NCI-H1694 treated with DMSO at 0.1 percent for 48 hours (cell line): ENCODE measurements at regions not wholly inside any gene's neighbourhood (a gene's known extent, or its start where the extent isn't known, plus 50 kb on each side); places are given as distances from the start of the nearest gene placed in this dataset.

Experiments used
- DNase-seq: peaks from one replicate; lab custom pipeline; 2025; lab: John Stamatoyannopoulos, UW

GRCh38 chr3:31142543-31142942, 248.1 kb upstream of the GADL1 start:
- DNase-seq, result no peak

DNA sequence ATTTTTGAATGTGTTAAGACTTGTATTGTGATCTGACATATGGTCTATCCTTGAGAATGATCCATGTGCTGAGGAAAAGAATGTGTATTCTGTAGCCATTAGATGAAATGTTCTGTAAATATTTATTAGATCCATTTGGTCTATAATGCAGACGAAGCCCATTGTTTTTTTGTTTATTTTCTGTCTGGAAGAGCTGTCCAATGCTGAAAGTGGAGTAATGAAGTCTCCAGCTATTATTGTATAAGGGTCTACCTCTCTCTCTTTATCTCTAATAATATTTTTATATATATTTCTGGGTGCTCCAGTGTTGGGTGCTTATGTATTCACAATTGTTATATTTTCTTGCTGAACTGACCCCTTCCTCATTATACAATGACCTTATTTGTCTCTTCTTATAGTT, 250.6 kb upstream of the GADL1 start:
- DNase-seq, result no peak

DNA sequence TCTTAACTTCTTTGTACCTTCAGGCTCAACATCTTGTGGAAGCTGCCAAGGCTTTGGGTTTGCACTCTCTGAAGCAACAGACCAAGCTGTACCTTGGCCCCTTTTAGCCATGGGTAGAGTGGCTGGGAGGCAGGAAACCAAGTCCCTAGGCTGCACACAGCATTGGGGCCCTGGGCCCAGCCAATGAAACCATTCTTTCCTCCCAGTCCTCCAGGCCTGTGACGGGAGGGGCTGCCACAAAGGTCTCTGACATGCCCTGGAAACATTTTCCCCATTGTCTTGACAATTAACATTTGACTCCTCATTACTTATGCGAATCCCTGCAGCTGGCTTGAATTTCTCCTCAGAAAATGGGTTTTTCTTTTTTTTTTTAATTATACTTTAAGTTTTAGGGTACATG, 253.1 kb upstream of the GADL1 start:
- no peak for DNase-seq

DNA sequence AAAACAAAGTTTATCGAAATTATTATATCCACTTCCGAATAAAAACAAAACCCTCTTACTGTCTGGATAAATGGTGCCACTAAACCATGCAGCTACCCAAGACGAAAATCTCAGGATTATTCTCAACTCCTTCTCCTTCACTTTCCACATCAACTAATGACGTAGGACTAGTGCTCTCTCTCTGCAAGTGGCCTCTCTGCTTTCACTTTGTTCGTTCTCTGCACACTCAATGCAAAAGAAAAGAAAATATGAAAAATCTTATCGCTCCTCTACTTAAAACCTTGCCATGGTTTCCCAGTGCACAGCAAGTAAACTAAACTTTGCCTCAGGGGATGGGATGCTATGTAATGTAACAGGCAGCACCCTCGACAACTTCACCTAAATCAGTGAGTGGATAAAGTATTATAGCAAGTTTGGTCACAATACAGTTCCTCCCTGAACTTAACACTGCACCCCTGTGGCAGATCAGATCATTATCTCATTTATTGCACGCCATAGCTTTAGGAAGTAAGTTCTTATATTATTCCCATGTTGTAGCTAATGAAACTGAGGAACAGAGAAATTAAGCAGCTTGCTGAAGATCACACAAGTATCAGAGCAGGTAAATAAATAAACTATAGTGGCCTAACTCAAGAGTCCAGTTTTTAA, 262.7 kb upstream of the GADL1 start:
- no peak for DNase-seq

GRCh38 chr3:31157893-31158620, 263.6 kb upstream of the GADL1 start:
- no peak for DNase-seq

DNA sequence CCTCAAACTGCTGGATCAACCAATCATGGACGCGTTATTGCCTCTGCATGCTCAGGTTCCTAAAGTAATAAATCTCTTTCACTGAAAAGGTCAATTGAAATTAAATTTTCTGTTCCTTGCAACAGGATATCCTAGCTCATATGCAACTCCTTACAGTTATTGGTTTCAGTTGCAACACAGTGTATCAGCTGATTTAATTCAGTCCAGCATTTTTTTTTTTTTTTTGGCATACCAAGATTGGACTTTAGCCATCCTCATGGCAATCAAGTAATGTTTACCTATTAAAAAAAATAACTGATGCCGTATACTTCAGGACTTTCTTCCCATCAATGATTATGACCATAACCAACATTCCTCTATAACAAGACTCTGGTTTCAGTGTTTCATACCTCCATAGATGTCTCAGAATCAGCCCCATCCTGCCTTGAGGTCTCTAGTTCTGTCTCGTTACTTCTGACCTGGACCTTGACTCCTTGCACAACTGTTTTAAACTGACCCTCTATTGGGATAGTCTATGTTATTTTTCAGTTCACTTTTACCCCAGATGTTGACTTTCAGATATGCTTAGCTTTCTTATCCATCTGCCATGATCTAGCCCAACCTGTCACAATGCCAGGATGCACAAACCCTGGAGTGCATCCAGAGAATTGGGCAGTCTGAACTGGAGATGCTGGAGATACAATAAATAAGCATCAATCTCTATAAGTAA, 265.0 kb upstream of the GADL1 start:
- DNase-seq, result no peak

GRCh38 chr3:31161889-31162288, 267.4 kb upstream of the GADL1 start:
- no peak for DNase-seq

DNA sequence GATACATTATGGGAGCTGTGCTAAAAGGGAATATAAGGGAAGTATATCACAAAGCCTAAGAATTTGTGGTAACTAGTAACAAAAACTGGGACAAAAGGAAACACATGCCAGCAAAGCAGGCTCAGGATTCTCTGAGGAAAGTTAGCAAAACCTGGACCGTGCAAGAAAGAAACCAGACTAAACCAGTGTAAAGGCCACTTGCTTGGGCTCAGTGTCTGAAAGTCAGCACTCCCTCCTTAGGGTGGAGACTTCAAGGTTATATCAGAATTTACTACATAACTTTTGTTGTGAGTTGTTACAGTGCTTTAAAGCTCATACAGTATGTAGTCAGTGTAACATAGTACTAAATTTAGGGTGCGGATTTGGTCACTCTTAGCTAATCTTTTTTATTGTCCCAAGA, 269.9 kb upstream of the GADL1 start:
- no peak for DNase-seq

DNA sequence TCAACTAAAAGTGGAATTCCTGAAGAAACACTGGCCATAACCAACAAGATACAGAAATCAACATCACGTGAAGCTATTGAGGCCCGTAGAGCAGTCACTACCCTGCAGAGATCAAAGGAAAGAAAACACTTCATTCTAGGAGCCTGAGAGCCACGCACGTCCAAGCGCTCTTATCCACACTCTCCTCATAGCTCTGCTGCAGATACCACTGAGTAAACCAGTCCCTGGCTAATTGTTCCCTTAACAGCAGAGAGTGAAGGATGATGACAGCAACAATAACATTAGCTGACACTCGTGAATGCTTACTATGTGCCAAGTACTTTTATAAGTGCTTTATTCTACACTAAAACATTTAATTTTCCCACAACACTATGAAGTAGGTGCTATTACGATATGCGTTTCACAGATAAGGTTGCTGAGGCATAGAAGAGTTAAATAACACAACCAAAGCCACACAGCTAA, 271.0 kb upstream of the GADL1 start:
- no peak for DNase-seq

GRCh38 chr3:31166249-31166885, 271.9 kb upstream of the GADL1 start:
- DNase-seq, result no peak

DNA sequence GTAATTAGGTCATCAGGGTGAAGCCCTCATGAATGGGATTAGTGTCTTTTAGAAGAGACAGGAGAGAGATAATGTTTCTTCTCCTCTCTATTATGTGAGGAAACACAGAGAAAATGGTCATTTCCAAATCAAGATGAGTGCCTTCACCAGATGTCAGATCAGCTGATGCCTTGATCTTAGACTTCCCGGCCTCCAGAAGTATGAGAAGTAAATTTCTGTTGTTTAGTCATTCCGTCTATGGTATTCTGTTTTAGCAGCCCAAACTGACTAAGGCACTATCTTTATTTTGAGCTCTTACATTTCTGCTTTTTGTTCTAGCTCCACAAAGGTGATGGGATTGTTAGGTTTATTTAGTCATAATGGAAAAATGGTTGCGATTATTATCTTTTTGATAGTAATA, 273.2 kb upstream of the GADL1 start:
- DNase-seq, result no peak

GRCh38 chr3:31170932-31171670, 276.6 kb upstream of the GADL1 start:
- DNase-seq, result no peak

- DNase-seq, result no peak
These were observed 277.9 kb upstream of the GADL1 start for GRCh38 chr3:31172336-31172735.

- DNase-seq, result no peak
These were observed 278.8 kb upstream of the GADL1 start for GRCh38 chr3:31173118-31173718.

GRCh38 chr3:31174079-31174478, 279.6 kb upstream of the GADL1 start:
- DNase-seq, result no peak

DNA sequence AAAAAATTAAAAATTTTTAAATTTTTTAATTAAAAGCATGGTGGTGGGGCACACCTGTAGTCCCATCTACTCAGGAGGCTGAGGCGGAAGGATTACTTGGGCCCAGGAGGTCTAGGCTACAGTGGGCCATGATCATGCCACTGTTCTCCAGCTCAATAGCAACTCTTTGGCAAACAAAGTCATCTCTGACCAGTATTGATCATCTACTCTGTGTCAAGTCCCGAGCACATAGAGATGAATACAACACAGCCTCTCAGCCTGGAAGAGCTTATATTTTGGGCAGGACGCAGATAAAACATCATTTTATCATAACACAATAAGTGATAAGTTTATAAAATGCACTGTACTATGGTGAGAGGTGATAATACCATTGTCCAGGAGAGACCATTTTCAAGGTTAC, 281.6 kb upstream of the GADL1 start:
- DNase-seq, result no peak

- no peak for DNase-seq
These were observed 284.0 kb upstream of the GADL1 start for GRCh38 chr3:31178467-31178866.

GRCh38 chr3:31179768-31180167, 285.3 kb upstream of the GADL1 start:
- DNase-seq, result no peak

DNA sequence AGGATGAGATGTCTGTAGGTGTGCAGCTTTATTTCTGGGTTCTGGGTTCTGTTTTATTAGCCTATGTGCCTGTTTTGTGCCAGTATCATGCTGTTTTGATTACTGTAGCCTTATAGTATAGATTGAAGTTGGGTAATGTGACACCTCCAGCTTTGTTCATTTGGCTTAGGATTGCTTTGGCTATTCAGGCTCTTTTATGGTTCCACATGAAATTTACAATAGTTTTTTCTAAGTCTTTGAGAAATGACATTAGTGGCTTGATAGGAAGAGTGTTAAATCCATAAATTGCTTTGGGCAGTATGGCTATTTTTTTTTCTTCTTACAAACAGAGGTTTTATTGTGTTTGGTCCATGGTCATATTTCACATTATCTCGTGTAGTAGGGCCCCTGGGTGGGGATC, 285.8 kb upstream of the GADL1 start:
- DNase-seq, result no peak

DNA sequence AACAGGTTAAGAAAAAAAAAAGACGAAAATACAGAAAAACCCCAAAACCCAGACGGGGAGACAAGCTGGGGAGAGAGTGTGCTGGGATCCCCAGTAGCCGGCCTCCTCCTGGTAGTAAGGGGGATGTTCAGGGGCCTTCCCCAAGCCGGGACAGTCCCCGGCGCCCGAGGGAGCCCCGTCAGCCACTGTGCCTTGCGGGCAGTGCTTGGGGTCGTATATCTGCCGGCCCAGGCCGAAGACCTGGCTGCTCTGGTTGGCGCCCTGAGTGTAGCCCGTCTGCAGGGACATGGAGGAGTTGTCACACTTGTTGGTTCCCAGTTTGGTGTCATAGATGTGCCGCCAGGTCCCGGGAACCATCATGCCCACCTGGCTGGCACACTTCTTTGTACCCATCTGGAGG, 287.2 kb upstream of the GADL1 start:
- no peak for DNase-seq

DNA sequence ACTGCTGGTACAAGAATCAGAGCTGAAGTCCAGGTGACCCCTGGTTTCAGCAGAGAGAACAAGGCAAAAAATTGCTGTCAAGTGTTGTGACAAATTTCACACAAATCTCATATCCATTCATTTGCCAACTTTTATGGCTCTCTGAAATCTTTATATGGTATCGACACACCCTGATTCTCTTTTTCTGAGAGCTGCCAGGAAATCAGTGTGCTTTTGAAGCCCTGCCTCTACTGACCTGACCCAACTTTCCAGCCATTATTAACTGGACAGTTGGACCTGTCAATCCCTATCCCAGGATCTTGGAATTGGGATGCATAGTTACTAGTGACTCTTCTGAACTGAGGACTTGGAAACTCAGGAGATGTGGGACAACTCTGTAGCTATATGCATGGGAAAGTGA, 288.2 kb upstream of the GADL1 start:
- no peak for DNase-seq
